ENCODE measurements at regions not wholly inside any gene's neighbourhood (a gene's known extent, or its start where the extent isn't known, plus 50 kb on each side); places are given as distances from the start of the nearest gene placed in this dataset.

DNA sequence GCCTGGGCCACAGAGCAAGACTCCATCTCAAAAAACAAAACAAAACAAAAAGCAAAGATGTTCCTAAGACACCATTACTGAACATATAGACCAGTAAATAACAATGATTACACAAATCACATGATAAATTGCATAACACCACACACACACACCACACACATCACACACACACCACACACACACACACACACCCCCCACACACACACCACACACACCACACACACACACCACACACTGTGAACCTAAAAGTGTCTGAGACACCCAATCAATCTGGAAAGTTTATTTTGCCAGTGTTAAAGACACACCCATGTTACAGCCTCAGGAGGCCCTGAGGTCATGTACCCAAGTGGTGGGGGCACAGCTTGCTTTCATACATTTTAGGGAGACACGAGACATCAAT, 62.6 kb upstream of the ASAP2 start:
- ATAC-seq: no peak
- H3K9me3 ChIP-seq (ENCODE audit: low read length): no peaks in the 10 kb centered on the region
- H3K9ac ChIP-seq (ENCODE audit: insufficient read depth, low read depth, low read length): no peak overlapping the region
- H3K79me2 ChIP-seq (ENCODE audit: insufficient read depth, low read length): no peaks in the 10 kb centered on the region
- H3K4me3 ChIP-seq (replicated peaks in 1 of 3; ENCODE audit: insufficient read depth in 1 of 3, low read depth in 2 of 3, low read length in 3 of 3): no peak overlapping the region
- H2AFZ ChIP-seq (ENCODE audit: low read length): no peak overlapping the region
- intact Hi-C loops (cut with micrococcal nuclease; ENCODE audit: unreplicated experiment): no loop called here
- H3K4me2 ChIP-seq (ENCODE audit: low read depth, low read length): no peak overlapping the region
- WGBS (ENCODE audit: low lambda C conversion rate): 53% methylated on average over 1 of the region's 1 CpG
- no peak overlapping the region for H3K27ac ChIP-seq (ENCODE audit: extremely low read length, insufficient read depth, low read length)
- CTCF ChIA-PET (ENCODE audit: low intra/inter-chr PET ratio, low total read pairs): interaction anchor here (1.9 to 2.4 kb wide), 3 partner anchors 62 to 292 kb away, joined by 8 to 16 read pairs (median 9); partner anchors contain the start of gene ASAP2
- TF ChIP-seq ZNF382 (CRISPR knock-in tag; IDR thresholded peaks at IDR 0.05; ENCODE audit: borderline replicate concordance): no peak
- peak; percentile 9; the same call in 1 of the 2 replicates for TF ChIP-seq CEBPB (IDR thresholded peaks at IDR 0.05; ENCODE audit: borderline replicate concordance, low read depth, low read length)
- TF ChIP-seq ZNF10 (CRISPR knock-in tag; IDR thresholded peaks at IDR 0.05; ENCODE audit: borderline replicate concordance, low read depth): no peak
- TF ChIP-seq ZNF207 (IDR thresholded peaks at IDR 0.05; ENCODE audit: borderline replicate concordance): 0 out of 2 replicates have a peak, but pooled peaks have one; percentile 61
- TF ChIP-seq, protein P1, sequence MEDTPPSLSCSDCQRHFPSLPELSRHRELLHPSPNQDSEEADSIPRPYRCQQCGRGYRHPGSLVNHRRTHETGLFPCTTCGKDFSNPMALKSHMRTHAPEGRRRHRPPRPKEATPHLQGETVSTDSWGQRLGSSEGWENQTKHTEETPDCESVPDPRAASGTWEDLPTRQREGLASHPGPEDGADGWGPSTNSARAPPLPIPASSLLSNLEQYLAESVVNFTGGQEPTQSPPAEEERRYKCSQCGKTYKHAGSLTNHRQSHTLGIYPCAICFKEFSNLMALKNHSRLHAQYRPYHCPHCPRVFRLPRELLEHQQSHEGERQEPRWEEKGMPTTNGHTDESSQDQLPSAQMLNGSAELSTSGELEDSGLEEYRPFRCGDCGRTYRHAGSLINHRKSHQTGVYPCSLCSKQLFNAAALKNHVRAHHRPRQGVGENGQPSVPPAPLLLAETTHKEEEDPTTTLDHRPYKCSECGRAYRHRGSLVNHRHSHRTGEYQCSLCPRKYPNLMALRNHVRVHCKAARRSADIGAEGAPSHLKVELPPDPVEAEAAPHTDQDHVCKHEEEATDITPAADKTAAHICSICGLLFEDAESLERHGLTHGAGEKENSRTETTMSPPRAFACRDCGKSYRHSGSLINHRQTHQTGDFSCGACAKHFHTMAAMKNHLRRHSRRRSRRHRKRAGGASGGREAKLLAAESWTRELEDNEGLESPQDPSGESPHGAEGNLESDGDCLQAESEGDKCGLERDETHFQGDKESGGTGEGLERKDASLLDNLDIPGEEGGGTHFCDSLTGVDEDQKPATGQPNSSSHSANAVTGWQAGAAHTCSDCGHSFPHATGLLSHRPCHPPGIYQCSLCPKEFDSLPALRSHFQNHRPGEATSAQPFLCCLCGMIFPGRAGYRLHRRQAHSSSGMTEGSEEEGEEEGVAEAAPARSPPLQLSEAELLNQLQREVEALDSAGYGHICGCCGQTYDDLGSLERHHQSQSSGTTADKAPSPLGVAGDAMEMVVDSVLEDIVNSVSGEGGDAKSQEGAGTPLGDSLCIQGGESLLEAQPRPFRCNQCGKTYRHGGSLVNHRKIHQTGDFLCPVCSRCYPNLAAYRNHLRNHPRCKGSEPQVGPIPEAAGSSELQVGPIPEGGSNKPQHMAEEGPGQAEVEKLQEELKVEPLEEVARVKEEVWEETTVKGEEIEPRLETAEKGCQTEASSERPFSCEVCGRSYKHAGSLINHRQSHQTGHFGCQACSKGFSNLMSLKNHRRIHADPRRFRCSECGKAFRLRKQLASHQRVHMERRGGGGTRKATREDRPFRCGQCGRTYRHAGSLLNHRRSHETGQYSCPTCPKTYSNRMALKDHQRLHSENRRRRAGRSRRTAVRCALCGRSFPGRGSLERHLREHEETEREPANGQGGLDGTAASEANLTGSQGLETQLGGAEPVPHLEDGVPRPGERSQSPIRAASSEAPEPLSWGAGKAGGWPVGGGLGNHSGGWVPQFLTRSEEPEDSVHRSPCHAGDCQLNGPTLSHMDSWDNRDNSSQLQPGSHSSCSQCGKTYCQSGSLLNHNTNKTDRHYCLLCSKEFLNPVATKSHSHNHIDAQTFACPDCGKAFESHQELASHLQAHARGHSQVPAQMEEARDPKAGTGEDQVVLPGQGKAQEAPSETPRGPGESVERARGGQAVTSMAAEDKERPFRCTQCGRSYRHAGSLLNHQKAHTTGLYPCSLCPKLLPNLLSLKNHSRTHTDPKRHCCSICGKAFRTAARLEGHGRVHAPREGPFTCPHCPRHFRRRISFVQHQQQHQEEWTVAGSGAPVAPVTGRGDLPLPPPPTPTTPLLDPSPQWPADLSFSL (CRISPR knock-in tag; IDR thresholded peaks at IDR 0.05): peak; percentile 65; the same call in 1 of the 2 replicates
- H3K36me3 ChIP-seq (replicated peaks in 1 of 2; ENCODE audit: control insufficient read depth in 1 of 2, insufficient read depth in 2 of 2, low read length in 2 of 2): no peaks in the 10 kb centered on the region
- FAIRE-seq: peak; percentile 4
- H3K4me1 ChIP-seq (ENCODE audit: insufficient read depth, low read length): peaks cover 42% of the 10 kb centered on the region
- peaks cover 6 to 40% of the 10 kb centered on the region in 2 experiments; a peak in 3 of 5 replicates for H3K27me3 ChIP-seq (ENCODE audit: control insufficient read depth in 1 of 2, insufficient read depth in 2 of 2, low read length in 2 of 2)
- POLR2A ChIA-PET: interaction anchor here (3.3 kb wide), 1 partner anchor 91 kb away, joined by 12 read pairs; no protein-coding TSS in a partner anchor
- DNase-seq (ENCODE audit: low spot score): no peak
- H4K20me1 ChIP-seq (ENCODE audit: insufficient read depth, low read length): no peaks in the 10 kb centered on the region
- in situ Hi-C loops (cut with HindIII; ENCODE audit: extremely low pct_ligation_motif_present, low pct_unique_long_range_greater_than_20kb): loop anchor here (10.0 kb wide), 4 partner anchors 61 to 291 kb away; partner anchors contain the start of gene ASAP2
- no TSS peak for BruUV-seq (replicated peaks)

Measured in HepG2 (cell line).